T1000 (cell line): ENCODE measurements at regions not wholly inside any gene's neighbourhood (a gene's known extent, or its start where the extent isn't known, plus 50 kb on each side); places are given as distances from the start of the nearest gene placed in this dataset.
"Not testable (repeated sequence)": the region's sequence is repeated elsewhere in the genome, so short reads cannot be mapped to it uniquely, and the experiment has no call there.

Source experiments
- DNase-seq: peaks from one replicate; lab custom pipeline; 2025; ENCODE audit warnings: mixed read lengths; lab: John Stamatoyannopoulos, UW

- no peak for DNase-seq
Measured at GRCh38 chr9:31916591-31917241, 467.7 kb upstream of the ACO1 start.

DNA sequence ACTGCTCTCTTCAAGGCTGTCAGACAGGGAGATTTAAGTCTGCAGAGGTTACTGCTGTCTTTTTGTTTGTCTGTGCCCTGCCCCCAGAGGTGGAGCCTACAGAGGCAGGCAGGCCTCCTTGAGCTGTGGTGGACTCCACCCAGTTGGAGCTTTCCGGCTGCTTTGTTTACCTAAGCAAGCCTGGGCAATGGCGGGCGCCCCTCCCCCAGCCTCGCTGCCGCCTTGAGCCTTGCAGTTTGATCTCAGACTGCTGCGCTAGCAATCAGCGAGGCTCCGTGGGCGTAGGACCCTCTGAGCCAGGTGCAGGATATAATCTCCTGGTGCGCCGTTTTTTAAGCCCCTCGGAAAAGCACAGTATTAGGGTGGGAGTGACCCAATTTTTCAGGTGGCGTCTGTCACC lies 446.7 kb upstream of the ACO1 start:
- not testable (repeated sequence) for DNase-seq

DNA sequence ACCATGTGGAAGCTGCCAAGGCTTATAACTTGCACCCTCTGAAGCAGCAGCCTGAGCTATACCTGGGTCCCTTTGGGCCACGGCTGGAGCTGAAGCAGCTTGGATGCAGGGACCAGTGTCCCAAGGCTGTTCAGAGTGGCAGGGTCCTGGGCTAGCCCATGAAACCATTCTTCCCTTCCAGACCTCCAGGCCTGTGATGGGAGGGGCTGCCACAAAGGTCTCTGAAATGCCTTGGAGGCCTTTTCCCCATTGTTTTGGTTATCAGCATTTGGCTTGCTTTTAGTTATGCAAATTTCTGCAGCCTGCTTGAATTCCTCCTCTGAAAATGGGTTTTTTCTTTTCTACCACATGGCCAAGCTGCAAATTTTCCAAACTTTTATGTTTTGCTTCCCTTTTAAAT lies 433.7 kb upstream of the ACO1 start:
- no peak for DNase-seq

DNA sequence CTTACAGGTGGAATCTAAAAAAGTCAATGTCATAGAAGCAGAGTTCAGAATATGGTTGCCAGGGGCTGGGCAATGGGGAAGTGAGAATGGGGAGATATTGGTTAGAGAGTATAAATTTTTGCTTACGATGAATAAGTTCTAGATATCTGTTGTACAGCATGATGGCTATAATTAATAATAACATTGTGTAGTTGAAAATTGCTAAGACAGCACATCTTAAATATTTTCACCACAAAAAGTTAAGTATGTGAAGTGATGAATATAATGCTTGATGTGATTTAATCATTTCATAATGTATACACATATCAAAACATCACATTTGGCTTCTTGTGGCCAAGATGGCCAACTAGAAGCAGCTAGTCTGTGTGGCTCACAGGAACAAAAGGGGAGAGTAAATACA lies 425.9 kb upstream of the ACO1 start:
- DNase-seq, result no peak

- DNase-seq, result no peak
Measured at GRCh38 chr9:31969552-31969951, 414.9 kb upstream of the ACO1 start.

- DNase-seq, result no peak
Measured at GRCh38 chr9:31983895-31984294, 400.5 kb upstream of the ACO1 start.

DNA sequence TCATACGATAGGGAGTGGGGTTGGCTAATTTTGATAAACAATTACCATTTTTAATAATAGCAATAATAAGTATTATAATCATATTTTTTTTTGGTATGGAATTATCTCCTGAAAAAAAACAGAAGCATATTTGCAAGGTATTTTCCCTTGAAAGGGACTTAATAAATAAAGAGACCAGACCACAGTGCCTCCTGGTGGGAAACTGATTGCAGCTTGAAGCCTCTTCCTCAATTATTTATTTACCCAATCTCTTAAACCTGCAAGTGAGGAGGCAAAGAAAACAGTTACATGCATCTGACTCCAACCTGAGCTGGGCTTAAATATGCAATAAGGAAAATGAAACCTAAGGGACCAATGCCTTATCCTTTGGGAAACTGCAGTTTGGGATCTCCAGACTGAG lies 388.1 kb upstream of the ACO1 start:
- no peak for DNase-seq

GRCh38 chr9:32004431-32005076 lies 379.9 kb upstream of the ACO1 start:
- no peak for DNase-seq

DNA sequence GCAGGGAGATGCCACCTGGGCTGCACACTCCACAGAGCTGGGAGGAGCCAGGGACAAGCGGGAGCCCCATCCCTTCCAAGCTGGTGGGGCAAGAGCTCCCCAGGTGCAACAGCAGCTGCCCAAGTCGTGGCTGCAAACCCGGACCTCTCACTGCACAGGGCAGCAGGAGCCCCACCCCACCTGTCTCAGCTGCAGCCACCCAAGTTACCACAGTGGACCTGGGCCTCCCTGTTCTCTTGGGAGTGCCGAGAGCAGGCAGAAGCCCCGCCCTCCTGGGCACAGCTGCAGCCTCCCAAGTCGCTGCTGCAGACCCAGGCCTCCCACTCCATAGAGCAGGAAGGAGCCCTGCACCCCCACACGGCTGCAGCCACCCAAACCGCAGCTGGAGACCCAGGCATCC lies 374.1 kb upstream of the ACO1 start:
- no peak for DNase-seq

GRCh38 chr9:32011049-32011448 lies 373.4 kb upstream of the ACO1 start:
- no peak for DNase-seq

DNA sequence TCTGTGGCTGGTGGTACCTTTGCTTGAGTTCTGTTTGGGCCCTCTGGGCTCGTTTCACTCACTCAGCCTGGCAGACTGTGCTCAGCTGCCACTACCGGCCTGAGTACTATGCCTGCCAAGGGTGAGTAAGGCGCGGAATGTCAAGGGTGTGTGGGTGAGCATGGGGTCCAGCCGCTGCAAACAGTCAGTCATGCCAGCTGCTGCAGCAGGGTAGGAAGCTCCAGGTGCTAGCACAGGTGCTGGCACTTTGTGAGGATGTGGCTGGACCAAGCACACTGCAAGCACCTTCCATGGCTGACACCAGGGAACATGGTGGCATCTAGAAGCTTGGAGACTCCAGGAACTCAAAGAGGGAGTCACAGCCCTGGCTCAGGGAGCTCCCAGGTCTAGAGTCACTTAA lies 368.6 kb upstream of the ACO1 start:
- DNase-seq, result no peak

DNA sequence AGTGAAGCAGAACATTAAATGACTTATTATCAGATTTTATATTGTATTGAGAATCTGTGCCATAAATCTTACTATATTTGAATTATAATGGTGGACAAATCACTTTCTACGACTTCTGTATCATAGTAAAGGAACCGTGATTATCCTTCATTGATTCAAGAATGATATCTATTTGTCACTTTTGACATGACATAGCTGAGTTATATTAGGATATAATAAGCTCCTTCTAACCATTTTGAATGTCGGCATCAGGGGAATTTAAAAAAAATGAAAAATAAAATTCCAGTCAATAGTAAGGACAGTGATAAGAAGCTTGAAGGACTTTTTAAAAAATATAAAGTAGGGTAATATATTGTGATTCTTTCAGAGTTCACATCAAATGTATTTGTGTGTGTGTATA lies 338.9 kb upstream of the ACO1 start:
- no peak for DNase-seq

DNA sequence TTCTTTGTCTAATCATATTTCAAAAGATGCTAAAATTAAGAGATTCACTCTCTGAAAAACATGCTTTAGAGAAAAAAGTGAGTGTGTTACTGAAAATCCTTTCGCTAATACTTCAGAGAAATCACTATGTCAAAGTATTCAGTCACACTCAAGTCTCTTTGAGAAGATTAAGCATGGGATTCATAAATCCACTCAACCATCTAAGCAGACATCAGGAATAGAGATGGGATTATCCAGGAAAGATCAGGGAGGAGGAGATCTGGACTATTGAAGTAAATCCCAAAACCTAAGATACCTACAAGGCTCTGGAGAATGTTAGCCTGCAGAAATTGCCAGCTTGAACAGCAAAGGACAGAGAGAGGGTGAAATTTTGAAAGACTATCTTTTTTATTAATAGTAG lies 317.2 kb upstream of the ACO1 start:
- no peak for DNase-seq

DNA sequence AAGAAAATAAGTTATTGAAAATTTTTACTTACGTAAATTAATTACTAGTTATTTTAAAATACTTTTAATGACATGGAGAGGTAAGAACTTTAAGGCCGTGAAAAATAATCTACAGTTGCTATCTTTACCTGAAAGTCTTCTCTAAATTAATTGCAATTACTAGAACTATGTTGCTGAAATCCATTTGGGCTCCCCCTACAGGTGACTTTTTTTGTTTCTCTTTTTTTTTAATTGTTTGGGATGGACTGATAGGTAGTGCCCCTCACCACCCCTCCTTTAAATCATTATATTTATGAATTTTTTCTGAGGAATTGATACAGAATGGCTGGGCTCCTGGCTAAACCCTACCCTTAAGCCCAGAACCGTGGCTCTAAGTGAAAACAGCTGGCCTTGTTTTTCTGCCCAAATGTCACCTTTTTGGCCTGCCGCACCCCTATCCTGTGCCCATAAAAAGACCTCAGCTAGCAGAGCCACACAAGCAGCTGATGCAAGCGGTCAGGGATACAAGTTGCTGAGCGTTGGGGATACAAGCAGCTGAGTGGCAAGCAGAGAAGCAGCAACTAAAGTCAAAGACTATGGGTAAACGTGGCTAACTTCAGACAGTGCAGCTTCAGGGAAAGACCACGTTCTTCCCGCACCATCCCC lies 315.2 kb upstream of the ACO1 start:
- no peak for DNase-seq

DNA sequence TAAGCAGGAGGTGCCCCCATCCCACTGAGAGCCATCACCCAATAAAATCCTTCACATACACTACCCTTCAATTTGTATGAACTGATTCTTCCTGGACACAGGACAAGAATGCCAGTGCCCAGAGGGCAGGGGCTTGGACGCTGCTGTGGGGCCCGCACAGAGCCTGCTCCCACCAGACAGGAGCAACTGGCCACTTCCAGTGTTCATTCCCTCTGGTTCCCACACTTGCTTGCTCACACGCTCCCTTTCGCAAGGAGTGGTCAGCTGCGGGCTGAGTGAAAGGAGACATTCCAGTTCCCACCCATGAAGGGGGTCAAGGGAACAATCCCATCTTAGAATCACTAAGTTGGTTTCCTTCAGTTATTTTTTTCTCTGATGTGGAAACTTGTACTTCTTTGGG lies 314.5 kb upstream of the ACO1 start:
- DNase-seq, result no peak

DNA sequence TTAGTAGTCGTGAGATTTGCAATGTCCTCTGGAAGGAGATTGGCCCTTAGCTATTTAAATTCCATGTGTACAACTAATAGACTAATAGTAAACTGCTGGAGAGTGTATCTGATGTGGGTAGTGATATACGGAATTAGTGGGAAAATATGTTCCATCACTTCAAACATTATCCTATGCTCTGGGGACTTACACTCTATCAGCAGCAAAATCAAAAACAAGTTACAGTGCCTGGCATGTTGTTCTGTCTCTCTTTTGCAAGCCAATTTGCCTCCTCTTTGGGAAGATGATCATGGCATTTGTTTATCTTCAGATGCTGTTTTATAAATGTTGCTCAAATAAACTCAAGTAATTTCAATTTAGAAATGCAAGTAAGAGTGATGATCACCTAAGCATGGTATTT lies 311.9 kb upstream of the ACO1 start:
- no peak for DNase-seq

DNA sequence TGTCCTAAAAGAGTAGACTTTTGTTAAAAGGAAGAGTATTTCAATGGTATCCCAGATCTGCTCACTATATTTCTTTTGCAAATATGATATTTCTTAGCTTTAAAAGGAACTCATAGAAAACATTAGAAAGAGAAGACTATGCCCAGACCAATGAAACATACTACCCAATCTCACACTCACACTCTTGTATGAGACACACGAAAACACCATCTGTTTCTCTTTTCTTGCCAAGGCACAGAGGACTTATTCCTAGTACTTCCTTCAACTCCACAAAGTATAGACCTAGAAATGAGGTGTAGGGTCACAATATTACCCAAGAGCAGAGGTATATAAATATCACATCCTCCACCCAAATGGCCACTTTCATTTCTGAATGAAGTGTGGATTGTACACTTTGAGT lies 292.4 kb upstream of the ACO1 start:
- DNase-seq, result no peak

- DNase-seq, result peak; percentile 4
Measured at GRCh38 chr9:32117291-32117690, 267.2 kb upstream of the ACO1 start.

- no peak for DNase-seq
Measured at GRCh38 chr9:32128546-32128945, 255.9 kb upstream of the ACO1 start.

- not testable (repeated sequence) for DNase-seq
Measured at GRCh38 chr9:32130709-32131108, 253.7 kb upstream of the ACO1 start.

- peak; percentile 4 for DNase-seq
Measured at GRCh38 chr9:32136700-32137339, 247.6 kb upstream of the ACO1 start.

GRCh38 chr9:32142074-32142473 lies 242.4 kb upstream of the ACO1 start:
- no peak for DNase-seq

- DNase-seq, result not testable (repeated sequence)
Measured at GRCh38 chr9:32148553-32148952, 235.9 kb upstream of the ACO1 start.
